D341Med (cell line): ENCODE measurements at regions not wholly inside any gene's neighbourhood (a gene's known extent, or its start where the extent isn't known, plus 50 kb on each side); places are given as distances from the start of the nearest gene placed in this dataset.

Experiments used
- DNase-seq: peaks from one replicate; pipeline ENCODE4 v3.0.0; 2012; ENCODE audit warnings: low spot score

- no peak for DNase-seq
These were observed 157.3 kb upstream of the CTNNA2 start for GRCh38 chr2:79355569-79355968.

- DNase-seq, result no peak
These were observed 167.9 kb upstream of the REG3A start for GRCh38 chr2:79327460-79327859.

- DNase-seq, result no peak
These were observed 161.3 kb upstream of the REG3A start for GRCh38 chr2:79320871-79321270.

GRCh38 chr2:79294994-79295393 lies 135.4 kb upstream of the REG3A start:
- DNase-seq, result no peak

- DNase-seq, result no peak
These were observed 133.4 kb upstream of the REG3A start for GRCh38 chr2:79292958-79293315.

GRCh38 chr2:79292239-79292957 lies 132.8 kb upstream of the REG3A start:
- DNase-seq, result no peak

GRCh38 chr2:79275863-79276262 lies 116.3 kb upstream of the REG3A start:
- DNase-seq, result no peak

GRCh38 chr2:79275197-79275596 lies 115.6 kb upstream of the REG3A start:
- DNase-seq, result no peak

- DNase-seq, result no peak
These were observed 113.1 kb upstream of the REG3A start for GRCh38 chr2:79272616-79273015.

GRCh38 chr2:79271456-79271855 lies 111.9 kb upstream of the REG3A start:
- DNase-seq, result no peak

- DNase-seq, result no peak
These were observed 101.3 kb upstream of the REG3A start for GRCh38 chr2:79260848-79261247.

- DNase-seq, result no peak
These were observed 100.4 kb upstream of the REG3A start for GRCh38 chr2:79259959-79260358.

- DNase-seq, result no peak
These were observed 99.7 kb upstream of the REG3A start for GRCh38 chr2:79259296-79259695.

GRCh38 chr2:79253243-79253774 lies 93.8 kb upstream of the REG3A start:
- DNase-seq, result no peak

GRCh38 chr2:79250656-79251055 lies 91.1 kb upstream of the REG3A start:
- no peak for DNase-seq

- DNase-seq, result no peak
These were observed 89.2 kb upstream of the REG3A start for GRCh38 chr2:79248776-79249175.

GRCh38 chr2:79235135-79235534 lies 75.6 kb upstream of the REG3A start:
- DNase-seq, result no peak

- no peak for DNase-seq
These were observed 64.0 kb upstream of the REG3A start for GRCh38 chr2:79223539-79223938.

- DNase-seq, result peak; percentile 40
These were observed 59.9 kb upstream of the REG3A start for GRCh38 chr2:79219383-79219988.

- DNase-seq, result no peak
These were observed 50.8 kb upstream of the REG3A start for GRCh38 chr2:79210274-79210917.
